ACC112 (cell line): ENCODE measurements at regions not wholly inside any gene's neighbourhood (a gene's known extent, or its start where the extent isn't known, plus 50 kb on each side); places are given as distances from the start of the nearest gene placed in this dataset.

Experiments used
- H2AFZ ChIP-seq: fragments of 200-600 bp; sonication (generic); one replicate; pipeline ENCODE4 v1.6.0; 2017; ENCODE audit warnings: antibody characterized with exemption, low read length; ENCODE audit not compliant: unreplicated experiment
- H3K27ac ChIP-seq: fragments of 200-600 bp; sonication (generic); 2 replicates; pipeline ENCODE4 v1.5.1; 2014; ENCODE audit warnings: low read depth, mild to moderate bottlenecking, antibody characterized with exemption, low read length, moderate library complexity
- H3K27me3 ChIP-seq: fragments of 200-600 bp; sonication (generic); 2 replicates; pipeline ENCODE4 v1.6.1; 2014; ENCODE audit warnings: mild to moderate bottlenecking, antibody characterized with exemption, low read length, moderate library complexity, mixed read lengths; ENCODE audit not compliant: insufficient read depth
- H3K36me3 ChIP-seq: fragments of 200-600 bp; sonication (generic); 2 replicates; pipeline ENCODE4 v1.6.1; 2016; ENCODE audit warnings: mild to moderate bottlenecking, antibody characterized with exemption, low read length, moderate library complexity, mixed read lengths; ENCODE audit not compliant: insufficient read depth
- H3K4me1 ChIP-seq: fragments of 200-600 bp; sonication (generic); one replicate; pipeline ENCODE4 v1.6.1; 2016; ENCODE audit warnings: low read length, mixed read lengths; ENCODE audit not compliant: insufficient read depth, unreplicated experiment, control insufficient read depth
- H3K4me3 ChIP-seq: fragments of 200-600 bp; sonication (generic); 2 replicates; pipeline ENCODE4 v1.5.1; 2014; ENCODE audit warnings: mild to moderate bottlenecking, low read depth, low read length
- H3K79me2 ChIP-seq: fragments of 200-600 bp; sonication (generic); one replicate; pipeline ENCODE4 v1.6.0; 2016; ENCODE audit warnings: low read length; ENCODE audit not compliant: control insufficient read depth, unreplicated experiment, insufficient read depth

DNA sequence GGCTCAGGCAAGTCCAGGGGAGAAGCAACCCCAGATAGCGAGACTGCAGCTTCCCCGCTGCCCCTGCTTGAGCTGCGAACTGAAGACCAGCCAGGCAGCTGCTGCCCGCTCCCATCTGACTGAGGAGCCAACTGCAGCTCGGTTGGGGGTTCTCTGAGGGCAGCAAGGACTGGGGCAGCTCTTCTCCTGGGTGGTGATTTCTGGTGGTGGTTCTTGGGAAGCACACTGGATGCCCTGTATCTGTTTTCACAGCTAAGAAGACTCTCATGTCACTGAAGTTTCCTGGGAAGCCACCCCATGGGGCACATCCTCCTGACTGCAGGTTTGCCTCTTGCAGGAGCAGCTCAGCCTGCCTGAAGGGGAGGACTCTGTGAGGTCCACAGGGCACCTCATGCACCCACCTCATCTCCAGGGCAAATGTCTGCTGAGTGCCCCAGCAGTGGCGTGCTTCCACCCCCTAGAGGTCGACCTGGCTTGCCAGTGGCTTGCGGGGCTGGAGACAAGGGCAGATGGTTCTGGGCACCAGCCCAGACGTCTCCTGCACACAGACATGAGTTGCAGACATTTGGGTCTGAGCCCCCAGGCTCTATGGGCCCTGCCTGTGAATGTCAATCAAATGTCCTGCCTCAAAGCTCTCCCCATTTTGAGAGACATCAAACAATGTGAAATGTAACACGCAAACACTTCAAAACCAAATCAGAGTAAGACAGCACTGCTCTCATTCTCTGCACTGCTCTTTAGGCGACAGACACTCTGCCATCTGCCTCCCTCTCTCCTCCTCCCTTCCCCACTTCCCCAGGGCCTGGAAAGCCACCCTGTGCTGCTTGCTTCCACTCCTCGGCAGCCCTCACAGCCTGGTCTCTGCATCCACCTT lies 800.9 kb downstream of the BRD1 start:
- Histone ChIP-seq H3K27me3 (no peaks in the 10 kb centered on the region), H3K4me1 (no peaks in the 10 kb centered on the region), H3K27ac (no peak overlapping the region), H3K4me3 (no peak overlapping the region), H3K79me2 (no peaks in the 10 kb centered on the region), H2AFZ (no peak overlapping the region), H3K36me3 (no peaks in the 10 kb centered on the region)

DNA sequence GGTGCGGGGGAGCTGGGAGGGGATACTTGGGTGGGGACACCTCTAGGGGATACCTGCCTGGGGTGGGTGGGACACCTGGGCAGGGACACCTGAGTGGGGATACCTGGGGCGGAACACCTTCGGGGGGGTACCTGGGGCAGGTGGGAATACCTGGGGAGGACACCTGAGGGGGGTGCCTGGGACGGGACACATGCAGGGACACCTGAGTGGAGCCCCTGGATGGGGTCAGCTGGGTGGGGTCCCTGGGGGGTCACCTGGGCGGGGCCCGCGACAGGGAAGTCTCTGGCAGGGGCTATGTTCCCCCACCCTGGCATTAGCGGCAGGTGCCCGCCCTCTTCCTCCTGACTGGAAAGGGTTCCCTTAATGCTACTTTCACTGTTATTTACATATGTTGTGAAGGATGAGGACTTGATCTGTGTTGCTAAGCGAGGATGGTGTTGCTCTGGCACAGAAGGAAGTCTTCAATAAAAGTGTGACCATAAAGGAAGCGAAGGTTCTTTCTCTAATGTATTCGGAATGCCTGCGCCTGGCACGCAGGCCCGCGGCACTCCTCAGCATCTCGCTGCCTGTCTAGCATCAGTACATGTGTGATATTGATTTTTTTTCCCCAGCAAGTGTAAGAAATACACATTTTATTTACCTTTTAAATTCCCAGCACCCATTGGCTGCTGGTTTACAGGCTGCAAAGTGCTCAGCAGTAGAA lies 801.7 kb downstream of the BRD1 start:
- Histone ChIP-seq H2AFZ (no peak overlapping the region), H3K4me3 (no peak overlapping the region), H3K4me1 (no peaks in the 10 kb centered on the region), H3K36me3 (no peaks in the 10 kb centered on the region), H3K79me2 (no peaks in the 10 kb centered on the region), H3K27me3 (no peaks in the 10 kb centered on the region), H3K27ac (no peak overlapping the region)

DNA sequence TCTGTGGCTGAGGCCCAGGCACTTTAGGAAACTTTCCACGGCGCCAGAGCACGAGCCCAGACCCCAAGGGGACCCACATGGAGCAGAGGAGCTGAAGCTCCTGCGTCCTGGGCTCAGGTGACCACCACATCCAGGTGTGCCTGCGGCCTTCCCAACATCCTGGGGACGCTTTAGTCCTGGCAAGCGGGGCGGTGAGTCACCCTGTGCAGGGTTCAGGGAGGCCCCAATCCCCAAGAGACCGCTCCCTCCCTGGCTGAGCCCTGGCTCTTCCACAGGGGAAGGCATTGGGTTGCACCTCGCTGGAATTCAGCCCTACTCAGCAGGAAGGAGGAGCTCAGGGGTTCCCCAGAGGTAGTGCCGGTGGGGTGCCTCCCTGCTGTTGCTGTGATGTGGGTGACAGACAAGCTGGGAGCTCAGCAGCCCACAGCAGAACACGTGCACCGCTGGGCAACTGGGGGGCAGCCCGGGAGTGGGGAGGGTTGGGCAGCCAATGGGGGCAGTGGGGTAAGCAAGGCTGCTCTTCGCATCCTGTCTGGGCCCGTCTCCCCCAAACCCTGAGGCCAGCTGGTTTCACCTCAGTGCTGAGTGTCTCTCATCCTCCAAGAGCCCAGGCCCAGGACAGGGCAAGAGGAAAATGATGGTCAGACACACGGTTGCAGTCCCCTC lies 802.8 kb downstream of the BRD1 start:
- H3K79me2 ChIP-seq = no peaks in the 10 kb centered on the region

DNA sequence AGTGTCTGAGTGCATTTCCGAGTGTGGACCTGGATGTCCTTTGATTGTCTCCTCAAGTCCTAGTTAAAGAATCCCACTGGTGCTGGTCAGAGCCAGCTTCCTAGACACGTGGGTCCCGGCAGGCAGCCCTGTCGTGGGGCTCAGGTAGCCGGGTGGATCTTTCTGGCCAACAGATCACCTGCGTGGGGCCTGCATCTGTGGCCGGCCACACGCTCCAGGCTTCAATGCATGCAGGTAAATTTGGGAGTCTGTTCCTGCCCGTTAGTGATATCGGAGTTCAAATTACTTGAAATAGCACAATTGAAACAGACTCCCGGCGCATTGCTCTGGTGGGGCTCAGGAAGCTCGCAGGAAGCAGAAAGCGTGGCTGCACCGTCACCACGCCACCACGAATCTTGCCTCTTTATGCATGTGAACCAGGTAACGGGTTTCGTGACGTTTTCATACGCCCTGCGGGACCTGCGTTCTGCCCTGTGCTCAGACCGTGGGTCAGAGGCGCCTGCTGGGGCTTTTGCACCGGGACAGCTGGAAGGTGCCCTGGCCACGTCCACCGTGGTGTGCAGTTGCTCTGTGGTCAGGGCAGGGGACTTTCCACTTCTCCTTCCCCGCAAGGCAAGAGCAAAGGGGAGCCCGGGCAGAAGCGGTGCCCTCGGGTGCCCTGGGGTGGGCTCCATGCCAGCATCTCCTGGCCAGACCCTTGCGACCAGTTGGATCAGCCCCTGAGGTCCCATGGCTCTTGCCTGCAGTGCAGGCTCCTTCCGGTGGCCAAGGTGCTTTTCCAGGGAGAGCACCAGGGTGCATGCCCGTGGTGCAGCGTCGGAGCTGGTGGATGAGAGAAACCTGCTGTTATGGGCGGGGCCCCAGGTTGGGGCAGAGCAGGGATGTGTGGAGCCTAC lies 803.5 kb downstream of the BRD1 start:
- H2AFZ ChIP-seq = no peak overlapping the region
- no peak overlapping the region for H3K4me3 ChIP-seq

More for the DNA sequence above, 802.8 kb downstream of the BRD1 start:
- Histone ChIP-seq H2AFZ (no peak overlapping the region), H3K4me1 (no peaks in the 10 kb centered on the region), H3K27me3 (no peaks in the 10 kb centered on the region), H3K27ac (no peak overlapping the region), H3K4me3 (no peak overlapping the region), H3K36me3 (no peaks in the 10 kb centered on the region)

DNA sequence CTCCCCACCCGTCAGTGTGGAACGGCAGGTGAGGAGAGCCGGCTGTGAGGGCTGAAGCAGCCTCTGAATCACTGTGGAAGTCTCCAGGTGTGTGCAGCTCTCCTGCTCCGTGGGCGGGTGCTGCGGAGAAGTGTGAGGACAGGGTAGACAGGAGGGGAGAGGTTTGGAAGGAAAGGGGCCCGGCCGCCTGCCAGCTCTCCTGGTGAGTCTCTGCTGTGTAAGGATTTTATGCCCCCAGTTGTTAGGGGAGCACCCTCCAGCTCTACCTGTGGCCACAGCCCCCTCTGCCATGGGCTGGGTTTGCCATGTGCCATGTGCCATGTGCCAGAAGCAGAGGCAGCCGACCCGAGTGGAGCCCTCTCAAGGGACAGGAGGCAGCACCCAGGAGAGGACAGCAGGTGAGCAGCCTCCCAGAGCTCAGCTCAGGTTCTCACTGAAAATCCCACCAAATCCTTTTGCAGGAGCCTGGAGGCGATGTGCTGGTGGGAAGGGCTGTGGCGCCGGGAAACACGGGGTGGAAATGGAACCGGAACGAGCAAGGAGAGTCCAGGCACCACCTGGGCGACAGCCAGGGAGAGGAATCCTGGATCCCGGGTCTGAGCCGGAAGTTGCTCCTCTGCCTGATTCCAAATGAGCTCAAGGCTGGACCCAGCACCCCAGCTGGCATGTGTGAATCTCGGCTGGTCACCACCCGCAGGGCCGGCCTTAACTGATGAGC lies 804.4 kb downstream of the BRD1 start:
- no peaks in the 10 kb centered on the region for H3K4me1 ChIP-seq
- H3K36me3 ChIP-seq = no peaks in the 10 kb centered on the region
- H2AFZ ChIP-seq = no peak overlapping the region
- H3K27me3 ChIP-seq = no peaks in the 10 kb centered on the region
- H3K27ac ChIP-seq = no peak overlapping the region
- H3K4me3 ChIP-seq = no peak overlapping the region
- no peaks in the 10 kb centered on the region for H3K79me2 ChIP-seq

More for the DNA sequence above, 803.5 kb downstream of the BRD1 start:
- no peaks in the 10 kb centered on the region for H3K4me1 ChIP-seq
- no peaks in the 10 kb centered on the region for H3K36me3 ChIP-seq
- H3K27me3 ChIP-seq = no peaks in the 10 kb centered on the region
- no peaks in the 10 kb centered on the region for H3K79me2 ChIP-seq
- no peak overlapping the region for H3K27ac ChIP-seq

DNA sequence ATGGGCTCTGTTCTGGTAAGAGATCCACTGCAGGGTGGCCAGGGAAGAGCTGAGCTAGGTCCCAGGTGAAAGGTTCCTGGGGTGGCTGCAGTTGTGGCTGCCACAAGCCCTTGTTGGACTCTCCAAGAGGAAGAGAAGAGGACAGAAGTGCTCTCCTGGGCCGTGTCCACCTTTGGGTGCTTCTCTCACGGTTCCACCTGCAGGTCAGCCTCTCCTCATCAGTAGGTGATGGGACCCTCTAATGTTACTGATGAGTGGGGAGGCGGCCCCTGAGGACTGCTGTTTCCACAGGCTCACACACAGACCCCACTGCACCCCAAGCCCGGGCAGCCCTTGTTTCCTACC lies 804.9 kb downstream of the BRD1 start:
- no peaks in the 10 kb centered on the region for H3K36me3 ChIP-seq
- no peaks in the 10 kb centered on the region for H3K27me3 ChIP-seq
- no peaks in the 10 kb centered on the region for H3K4me1 ChIP-seq
- H3K27ac ChIP-seq = no peak overlapping the region
- H2AFZ ChIP-seq = no peak overlapping the region
- no peak overlapping the region for H3K4me3 ChIP-seq
- H3K79me2 ChIP-seq = no peaks in the 10 kb centered on the region

DNA sequence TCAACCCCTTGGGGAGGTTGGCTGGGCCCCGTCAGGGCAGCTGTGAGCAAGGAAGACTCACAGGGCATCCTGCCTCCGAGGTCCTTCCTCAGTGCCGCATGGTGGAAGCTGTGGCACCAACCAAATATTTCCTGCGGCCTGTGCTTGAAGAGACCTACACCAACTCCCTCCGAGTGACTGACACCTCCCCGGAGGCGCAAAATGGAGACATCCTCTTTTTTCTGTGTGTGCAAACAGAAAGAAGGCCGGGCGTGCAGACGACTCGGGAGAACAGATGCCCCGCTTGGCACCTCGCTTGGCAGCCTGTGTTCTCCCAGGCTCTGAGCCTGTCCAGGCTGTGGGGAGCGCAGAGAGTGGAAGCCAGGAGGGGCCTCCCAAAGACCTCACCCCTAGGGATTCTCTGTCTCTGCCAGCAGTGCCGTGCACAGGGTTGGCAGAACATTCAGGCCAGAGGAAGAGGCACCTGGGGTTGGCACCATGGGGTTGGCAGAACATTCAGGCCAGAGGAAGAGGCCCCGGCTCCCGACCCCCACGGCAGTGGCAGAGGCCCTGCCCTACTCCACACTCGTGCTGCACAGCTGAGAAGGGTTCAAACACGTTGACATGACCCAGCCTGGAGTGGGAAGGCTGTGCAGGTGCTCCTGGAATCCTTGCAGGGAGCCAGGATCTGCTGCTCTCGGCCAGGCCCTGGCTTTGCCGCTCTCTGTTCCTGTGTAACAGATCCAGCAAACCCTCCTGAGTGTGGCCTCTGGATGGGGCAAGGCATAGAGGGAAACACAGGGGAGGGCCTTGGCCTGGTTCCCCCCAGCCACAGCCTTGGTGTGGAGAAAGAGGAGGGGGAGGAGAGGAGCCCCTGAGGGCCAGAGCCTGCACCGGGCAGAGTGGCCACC lies 805.5 kb downstream of the BRD1 start:
- H3K27me3 ChIP-seq = no peaks in the 10 kb centered on the region
- no peaks in the 10 kb centered on the region for H3K36me3 ChIP-seq
- H3K27ac ChIP-seq = no peak overlapping the region
- no peaks in the 10 kb centered on the region for H3K79me2 ChIP-seq
- no peak overlapping the region for H3K4me3 ChIP-seq
- H3K4me1 ChIP-seq = no peaks in the 10 kb centered on the region
- no peak overlapping the region for H2AFZ ChIP-seq

DNA sequence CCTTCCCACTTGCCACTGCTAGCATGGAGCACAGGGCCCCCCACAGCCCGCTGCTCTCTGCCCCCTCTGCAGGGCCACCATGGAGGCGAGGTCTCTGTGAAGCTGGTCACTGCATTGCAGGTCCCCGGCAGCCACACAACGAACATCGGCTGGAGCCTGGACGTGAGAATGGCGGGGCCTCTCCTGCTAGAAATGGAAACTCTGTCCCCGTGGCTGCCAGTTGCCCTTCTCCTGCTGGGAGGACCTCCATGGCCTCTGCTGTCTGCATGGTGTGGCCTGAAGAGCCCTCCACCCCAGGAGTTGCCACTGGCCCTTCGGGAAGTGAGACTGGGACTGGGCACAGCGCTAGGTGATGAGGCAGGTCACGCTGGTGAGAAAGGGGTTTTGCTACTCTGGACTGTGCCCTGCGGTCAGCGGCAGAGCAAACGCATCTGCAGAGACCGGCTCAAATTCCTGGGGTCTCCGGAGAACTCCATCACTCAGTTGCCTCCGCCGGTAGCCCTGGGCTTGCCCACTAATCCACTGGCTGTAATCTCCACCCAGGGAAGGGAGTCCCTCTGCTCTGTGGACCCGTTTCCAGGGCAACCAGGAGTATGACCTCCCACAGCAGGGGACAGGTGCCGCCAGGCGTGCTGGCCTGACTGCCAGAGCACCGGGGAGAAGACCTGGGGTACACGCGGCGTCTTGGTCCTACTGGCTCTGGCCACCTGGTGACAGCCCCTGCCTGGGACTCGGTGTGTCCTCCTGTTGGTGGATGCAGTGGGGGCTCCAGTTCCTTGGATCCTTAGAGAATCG lies 806.3 kb downstream of the BRD1 start:
- Histone ChIP-seq H3K4me3 (no peak overlapping the region), H2AFZ (no peak overlapping the region), H3K27me3 (no peaks in the 10 kb centered on the region), H3K4me1 (no peaks in the 10 kb centered on the region), H3K27ac (no peak overlapping the region), H3K79me2 (no peaks in the 10 kb centered on the region), H3K36me3 (no peaks in the 10 kb centered on the region)
